Retinal pigment epithelial cell (primary cell): ENCODE measurements at regions not wholly inside any gene's neighbourhood (a gene's known extent, or its start where the extent isn't known, plus 50 kb on each side); places are given as distances from the start of the nearest gene placed in this dataset.

Experiments used
- DNase-seq: peaks from one replicate; pipeline ENCODE4 v3.0.0-alpha.2; 2010; ENCODE audit warnings: low read depth
- H3K4me3 ChIP-seq: 2 replicates; pipeline ENCODE4 v1.5.1; 2011; ENCODE audit warnings: mild to moderate bottlenecking, low read length, control low read depth, moderate library complexity
- CTCF ChIP-seq: conservative IDR thresholded peaks from 2 replicates; pipeline ENCODE4 v1.5.1; 2011; ENCODE audit warnings: low read depth, low read length, control low read depth, inconsistent platforms

DNA sequence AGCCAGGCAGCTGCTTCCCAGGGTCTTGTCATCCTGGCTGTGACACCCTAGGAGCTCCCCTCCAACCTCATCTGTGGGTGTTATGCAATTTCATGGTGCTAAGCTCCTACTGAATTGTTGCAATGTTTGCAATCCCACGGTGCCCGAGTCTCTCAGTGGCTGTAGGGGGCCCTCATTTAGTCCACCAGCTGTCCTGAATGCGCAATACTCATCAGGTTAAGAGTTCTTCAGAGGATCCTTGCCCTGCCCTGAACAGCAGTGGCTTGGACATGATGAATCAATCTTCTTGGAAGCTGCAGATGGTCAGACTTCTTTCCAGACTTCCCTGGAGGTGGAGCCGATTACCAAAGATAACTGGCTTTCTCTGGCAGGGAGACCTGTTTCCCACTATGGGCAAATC lies 584.1 kb downstream of the CCDC171 start:
- TF ChIP-seq CTCF: no peak
- no peak for DNase-seq
- H3K4me3 ChIP-seq: no peak overlapping the region

DNA sequence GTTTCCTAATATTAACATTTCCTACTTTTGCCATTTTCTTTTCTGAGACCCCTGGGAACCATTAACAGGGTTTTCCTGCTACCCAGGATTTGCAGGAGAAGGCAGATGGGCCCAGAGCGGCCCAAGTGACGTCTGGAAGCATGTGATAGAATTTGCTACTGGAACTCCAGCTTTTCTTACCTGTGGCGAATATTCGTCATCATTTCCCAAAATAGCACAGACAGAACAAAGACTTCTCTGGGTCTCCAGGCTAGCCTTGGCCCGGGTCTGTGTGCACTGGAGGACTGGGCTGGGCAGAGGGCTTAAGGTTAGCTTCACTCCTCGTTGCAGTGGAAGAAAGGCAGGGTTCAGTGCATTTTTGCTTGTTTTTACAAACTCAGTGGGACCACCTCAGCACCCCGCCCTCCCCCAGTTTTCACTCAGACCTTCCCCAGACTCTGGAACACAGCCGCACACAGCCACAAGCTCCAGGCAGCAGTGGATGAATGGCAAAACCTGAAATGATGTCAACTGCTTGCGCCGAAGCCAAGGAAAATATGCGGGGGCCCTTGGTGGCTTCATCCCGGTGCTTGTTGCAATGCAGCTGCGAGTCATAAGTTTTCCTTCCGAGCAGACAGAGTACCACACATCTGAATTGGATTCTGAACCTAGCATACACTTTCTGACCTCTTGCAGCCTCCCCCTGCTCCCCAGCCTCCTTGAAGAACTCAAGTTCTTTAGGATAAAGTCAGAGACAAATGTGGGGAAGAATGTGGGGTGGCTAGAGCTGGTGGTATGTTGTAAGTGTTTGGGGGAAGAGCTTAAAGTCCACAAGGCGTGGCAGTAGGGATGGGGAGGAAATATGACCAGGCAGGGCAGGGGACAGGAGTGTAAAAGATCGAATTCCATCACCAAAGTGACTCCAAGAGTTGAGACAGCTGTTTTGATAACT lies 586.0 kb downstream of the CCDC171 start:
- no peak for DNase-seq
- H3K4me3 ChIP-seq: no peak overlapping the region
- no peak for TF ChIP-seq CTCF

DNA sequence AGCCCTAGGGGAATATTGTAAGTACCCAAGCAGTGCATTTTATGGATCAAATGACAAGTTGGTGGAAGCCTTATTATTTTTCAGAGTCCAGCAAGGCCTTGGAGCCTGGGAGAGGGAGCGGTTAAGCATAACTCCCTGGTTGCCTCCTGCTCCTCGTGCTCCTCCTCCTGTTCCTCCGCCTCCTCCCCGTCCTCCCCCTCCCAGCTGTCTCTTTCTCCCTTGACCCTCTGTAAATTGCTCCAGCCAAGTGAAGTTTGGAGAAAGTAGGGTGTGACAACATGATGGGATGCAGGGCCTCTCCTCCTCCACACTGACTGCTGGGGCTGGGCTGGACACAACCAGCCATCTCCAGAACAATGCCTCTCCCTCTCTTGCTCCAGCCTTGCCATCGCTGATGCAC lies 586.9 kb downstream of the CCDC171 start:
- H3K4me3 ChIP-seq: no peak overlapping the region
- TF ChIP-seq CTCF: no peak
- DNase-seq: no peak

DNA sequence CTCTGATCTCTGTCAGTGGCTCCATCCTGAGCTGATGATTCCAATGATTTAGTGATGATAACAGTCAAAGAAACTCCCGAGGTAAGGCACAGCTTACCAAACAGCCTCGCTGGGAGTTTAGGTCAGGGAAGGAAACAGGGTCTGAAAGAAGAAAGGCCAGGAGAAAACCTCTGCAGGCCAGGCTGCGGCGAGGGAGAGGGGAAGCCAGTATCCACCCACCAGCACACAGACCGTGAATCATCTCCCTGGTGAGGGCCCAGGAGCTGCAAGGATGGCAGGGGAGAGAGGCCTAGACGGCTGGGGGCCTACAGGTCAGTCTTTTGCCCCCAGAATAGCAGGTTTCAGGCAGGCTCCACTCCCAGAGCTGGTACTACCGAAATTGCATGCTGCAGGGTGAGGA lies 590.5 kb downstream of the CCDC171 start:
- TF ChIP-seq CTCF: no peak
- no peak overlapping the region for H3K4me3 ChIP-seq
- DNase-seq: no peak

DNA sequence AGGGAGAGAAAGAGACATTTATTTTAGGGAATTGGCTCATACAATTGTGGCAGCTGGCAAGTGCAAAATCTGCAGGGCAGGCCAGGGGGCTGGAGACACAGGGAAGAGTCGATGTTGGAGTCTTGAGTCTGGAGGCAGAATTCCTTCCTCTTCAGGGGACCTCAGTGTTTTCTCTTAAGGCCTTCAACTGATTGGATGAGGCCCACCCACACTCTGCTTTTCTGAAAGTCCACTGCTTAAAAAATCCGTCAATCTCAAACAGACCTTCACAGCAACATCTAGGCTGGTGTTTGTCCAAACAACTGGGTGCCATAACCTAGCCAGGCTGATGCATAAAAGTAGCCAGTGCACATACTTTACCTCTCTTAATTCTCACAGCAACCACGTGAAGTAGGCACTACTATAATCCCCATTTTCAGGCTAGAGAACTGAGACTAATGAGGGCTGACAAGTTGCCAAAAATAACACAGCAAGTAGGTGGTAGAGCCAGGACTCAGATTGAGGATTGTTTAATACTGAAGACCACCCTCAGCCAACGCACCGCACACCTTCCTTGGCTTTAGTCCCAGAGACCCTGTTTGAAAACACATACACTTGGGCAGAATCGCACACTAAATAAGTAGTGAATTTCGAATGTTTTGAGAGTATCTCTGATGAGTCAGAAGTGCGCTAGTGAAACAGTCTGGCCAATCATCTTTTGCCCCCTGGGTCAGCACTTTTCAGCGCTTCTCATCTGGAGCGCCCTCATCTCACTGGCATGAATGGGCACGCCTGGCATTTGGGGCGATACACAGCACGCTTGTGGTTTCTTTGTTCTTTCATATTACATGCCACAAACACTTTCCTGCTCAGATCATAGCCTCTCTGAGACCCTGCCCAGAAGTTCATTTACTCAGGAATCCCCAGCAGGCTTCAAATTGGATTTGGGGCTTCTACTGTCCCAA lies 591.4 kb downstream of the CCDC171 start:
- no peak overlapping the region for H3K4me3 ChIP-seq
- DNase-seq: peak; percentile 62
- no peak for TF ChIP-seq CTCF

DNA sequence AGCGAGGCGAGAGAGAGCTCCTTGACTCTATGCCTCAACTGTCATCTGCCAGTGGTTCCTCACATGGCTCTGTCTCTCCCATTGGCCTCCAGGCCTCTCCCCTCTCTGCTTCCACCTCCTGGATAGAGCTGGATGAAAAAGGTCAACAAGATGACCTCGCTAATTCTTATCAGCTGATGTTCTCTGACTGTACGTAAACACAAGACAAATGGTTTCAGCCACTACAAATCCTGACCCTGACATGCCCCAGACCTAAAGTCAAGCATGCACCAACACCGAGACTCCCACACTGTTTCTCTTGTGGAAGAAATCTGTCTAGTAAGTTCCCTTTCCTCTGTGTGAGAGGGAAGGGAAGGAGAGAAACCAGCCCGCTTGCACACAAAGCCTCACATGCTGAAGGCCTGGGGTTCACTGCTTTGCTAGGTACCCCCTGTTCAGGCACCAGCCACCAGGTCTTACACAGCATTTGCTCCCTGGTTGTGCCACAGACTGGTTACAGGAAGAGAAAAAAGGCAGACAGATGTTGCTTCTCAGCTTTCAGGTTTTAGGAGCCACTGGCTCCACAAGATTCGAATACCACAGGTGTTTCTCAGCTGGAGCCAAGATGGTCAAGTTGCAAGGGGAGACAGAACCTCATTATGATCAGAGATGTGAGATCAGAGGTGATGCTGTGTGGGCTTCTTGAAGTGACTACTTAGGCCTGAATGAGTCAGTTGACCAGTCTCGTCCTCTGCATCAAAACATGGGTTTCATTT lies 592.5 kb downstream of the CCDC171 start:
- DNase-seq: no peak
- H3K4me3 ChIP-seq: no peak overlapping the region
- TF ChIP-seq CTCF: no peak
